PFSK-1 (cell line): ENCODE measurements at regions not wholly inside any gene's neighbourhood (a gene's known extent, or its start where the extent isn't known, plus 50 kb on each side); places are given as distances from the start of the nearest gene placed in this dataset.

ENCODE experiments used
- FOXP2 ChIP-seq: optimal IDR thresholded peaks from 2 replicates; pipeline ENCODE3; 2011; ENCODE audit warnings: borderline replicate concordance, control low read depth, inconsistent platforms; ENCODE audit not compliant: insufficient read depth; ENCODE audit errors: extremely low read length, extremely low read depth
- POLR2AphosphoS5 ChIP-seq: IDR thresholded peaks from 2 replicates; pipeline ENCODE4 v1.6.1; 2012; ENCODE audit warnings: low read depth, mild to moderate bottlenecking, control low read depth, low read length, moderate library complexity
- REST ChIP-seq, 2 experiments: IDR thresholded peaks; 2 replicates each; pipeline versions ENCODE4 v1.6.1 to v1.8.0; 2011 to 2012; ENCODE audit warnings: low read depth in 2 of 2, low read length in 2 of 2, control low read depth in 1 of 2, inconsistent platforms in 1 of 2, mild to moderate bottlenecking in 1 of 2, moderate library complexity in 1 of 2; ENCODE audit not compliant: insufficient read depth in 1 of 2
- SIN3A ChIP-seq: IDR thresholded peaks from 2 replicates; pipeline ENCODE4 v1.6.1; 2012; ENCODE audit warnings: mild to moderate bottlenecking, low read length, moderate library complexity, borderline replicate concordance; ENCODE audit not compliant: insufficient read depth
- TAF1 ChIP-seq: IDR thresholded peaks from 2 replicates; pipeline ENCODE4 v1.6.1; 2012; ENCODE audit warnings: low read length, control low read depth, borderline replicate concordance; ENCODE audit not compliant: insufficient read depth

- TF ChIP-seq POLR2AphosphoS5 (no peak), TAF1 (no peak), SIN3A (no peak), REST (IDR thresholded peaks at IDR 0.05; ENCODE audit: insufficient read depth in 1 of 2, low read depth in 2 of 2, low read length in 2 of 2) (no peak), FOXP2 (no peak)
These were observed 223.2 kb upstream of the RAB6C start for GRCh38 chr2:129756276-129756675.
